Hepatocyte (in vitro differentiated cells): ENCODE measurements at regions not wholly inside any gene's neighbourhood (a gene's known extent, or its start where the extent isn't known, plus 50 kb on each side); places are given as distances from the start of the nearest gene placed in this dataset.

ENCODE experiments used
- DNase-seq: peaks from one replicate; pipeline ENCODE4 v3.0.0-alpha.2; 2016; ENCODE audit warnings: low spot score
- H2AFZ ChIP-seq: fragments of 200-600 bp; sonication (generic); 2 replicates; pipeline ENCODE4 v1.6.0; 2016; ENCODE audit warnings: antibody characterized with exemption, mild to moderate bottlenecking
- H3K27ac ChIP-seq: fragments of 200-600 bp; sonication (generic); 2 replicates; pipeline ENCODE4 v1.5.1; 2016; ENCODE audit warnings: mild to moderate bottlenecking
- H3K27me3 ChIP-seq: fragments of 200-600 bp; sonication (generic); 2 replicates; pipeline ENCODE4 v1.6.1; 2016
- H3K36me3 ChIP-seq: fragments of 200-600 bp; sonication (generic); replicated peaks from 2 replicates; pipeline ENCODE4 v1.5.1; 2016; ENCODE audit warnings: low read depth; ENCODE audit not compliant: insufficient read depth
- H3K4me1 ChIP-seq: fragments of 200-600 bp; sonication (generic); 2 replicates; pipeline ENCODE4 v1.5.1; 2016; ENCODE audit warnings: mild to moderate bottlenecking, moderate library complexity; ENCODE audit not compliant: insufficient read depth
- H3K4me2 ChIP-seq: fragments of 200-600 bp; sonication (generic); 2 replicates; pipeline ENCODE4 v1.6.0; 2016
- H3K4me3 ChIP-seq: fragments of 200-600 bp; sonication (generic); 2 replicates; pipeline ENCODE4 v1.5.1; 2016; ENCODE audit warnings: mild to moderate bottlenecking
- H3K79me2 ChIP-seq: fragments of 200-600 bp; sonication (generic); 2 replicates; pipeline ENCODE4 v1.6.0; 2017; ENCODE audit warnings: mild to moderate bottlenecking
- H3K9me2 ChIP-seq: fragments of 200-600 bp; sonication (generic); replicated peaks from 2 replicates; pipeline ENCODE4 v1.6.0; 2017; ENCODE audit warnings: mild to moderate bottlenecking; ENCODE audit not compliant: insufficient read depth
- H3K9me3 ChIP-seq: fragments of 200-600 bp; sonication (generic); 2 replicates; pipeline ENCODE4 v1.5.1; 2016; ENCODE audit warnings: low read depth, mild to moderate bottlenecking
- H4K20me1 ChIP-seq: fragments of 200-600 bp; sonication (generic); 2 replicates; pipeline ENCODE4 v1.6.0; 2016; ENCODE audit warnings: mild to moderate bottlenecking; ENCODE audit not compliant: insufficient read depth, poor library complexity, severe bottlenecking
- CTCF ChIP-seq: fragments of 200-600 bp; sonication (generic); IDR thresholded peaks from 2 replicates; pipeline ENCODE4 v1.5.1; 2016; ENCODE audit warnings: antibody characterized with exemption, mild to moderate bottlenecking; ENCODE audit not compliant: poor library complexity
- EZH2 ChIP-seq: fragments of 200-600 bp; sonication (generic); IDR thresholded peaks from 2 replicates; pipeline ENCODE4 v1.6.1; 2016; ENCODE audit warnings: antibody characterized with exemption, mild to moderate bottlenecking, borderline replicate concordance
- EZH2phosphoT487 ChIP-seq: fragments of 200-600 bp; sonication (generic); IDR thresholded peaks from one replicate; pipeline ENCODE4 v1.6.1; 2018; ENCODE audit warnings: antibody characterized with exemption, mild to moderate bottlenecking, low read depth, moderate library complexity; ENCODE audit not compliant: unreplicated experiment, severe bottlenecking
- WGBS: methylation state at CpG from one replicate; pipeline ENCODE4 v1.1.6; 2016; ENCODE audit warnings: low lambda C conversion rate; ENCODE audit errors: missing lambda C conversion rate; 5-methylcytosine and 5-hydroxymethylcytosine counted together

- Histone ChIP-seq H3K9me3 (no peaks in the 10 kb centered on the region), H3K27me3 (no peaks in the 10 kb centered on the region), H4K20me1 (no peaks in the 10 kb centered on the region), H3K79me2 (no peaks in the 10 kb centered on the region), H2AFZ (no peak overlapping the region), H3K36me3 (no peaks in the 10 kb centered on the region), H3K4me2 (no peak overlapping the region), H3K4me3 (no peak overlapping the region), H3K9me2 (no peaks in the 10 kb centered on the region), H3K4me1 (no peaks in the 10 kb centered on the region), H3K27ac (no peak overlapping the region)
- no peak for DNase-seq
- no peak for TF ChIP-seq EZH2phosphoT487
- no peak for TF ChIP-seq CTCF
- no peak for TF ChIP-seq EZH2
- WGBS, result 17% methylated on average over 2 of the region's 2 CpGs
Measured at GRCh38 chr13:79799059-79799867, 318.3 kb downstream of the NDFIP2 start.

- H3K4me1 ChIP-seq, result no peaks in the 10 kb centered on the region
- no peak overlapping the region for H3K4me2 ChIP-seq
- H3K4me3 ChIP-seq, result no peak overlapping the region
- no peaks in the 10 kb centered on the region for H3K36me3 ChIP-seq
- no peak for TF ChIP-seq CTCF
- TF ChIP-seq EZH2phosphoT487, result no peak
- no peak overlapping the region for H3K27ac ChIP-seq
- H2AFZ ChIP-seq, result no peak overlapping the region
- no peaks in the 10 kb centered on the region for H3K9me3 ChIP-seq
- H3K27me3 ChIP-seq, result no peaks in the 10 kb centered on the region
- no peaks in the 10 kb centered on the region for H3K9me2 ChIP-seq
- DNase-seq, result no peak
- WGBS, result 66% methylated on average over 2 of the region's 2 CpGs
- H3K79me2 ChIP-seq, result no peaks in the 10 kb centered on the region
- no peaks in the 10 kb centered on the region for H4K20me1 ChIP-seq
Measured at GRCh38 chr13:79796136-79796535, 315.2 kb downstream of the NDFIP2 start.

GRCh38 chr13:79794931-79795330 lies 314.0 kb downstream of the NDFIP2 start:
- H3K36me3 ChIP-seq, result no peaks in the 10 kb centered on the region
- H4K20me1 ChIP-seq, result no peaks in the 10 kb centered on the region
- H3K27me3 ChIP-seq, result no peaks in the 10 kb centered on the region
- no peaks in the 10 kb centered on the region for H3K79me2 ChIP-seq
- no peak overlapping the region for H3K4me3 ChIP-seq
- WGBS, result 55% methylated on average over 1 of the region's 1 CpG
- no peak for TF ChIP-seq CTCF
- no peak for TF ChIP-seq EZH2
- TF ChIP-seq EZH2phosphoT487, result no peak
- DNase-seq, result no peak
- H2AFZ ChIP-seq, result no peak overlapping the region
- H3K4me2 ChIP-seq, result no peak overlapping the region
- no peak overlapping the region for H3K27ac ChIP-seq
- no peaks in the 10 kb centered on the region for H3K9me2 ChIP-seq
- no peaks in the 10 kb centered on the region for H3K4me1 ChIP-seq
- H3K9me3 ChIP-seq, result no peaks in the 10 kb centered on the region
